ENCODE measurements at regions not wholly inside any gene's neighbourhood (a gene's known extent, or its start where the extent isn't known, plus 50 kb on each side); places are given as distances from the start of the nearest gene placed in this dataset.

DNA sequence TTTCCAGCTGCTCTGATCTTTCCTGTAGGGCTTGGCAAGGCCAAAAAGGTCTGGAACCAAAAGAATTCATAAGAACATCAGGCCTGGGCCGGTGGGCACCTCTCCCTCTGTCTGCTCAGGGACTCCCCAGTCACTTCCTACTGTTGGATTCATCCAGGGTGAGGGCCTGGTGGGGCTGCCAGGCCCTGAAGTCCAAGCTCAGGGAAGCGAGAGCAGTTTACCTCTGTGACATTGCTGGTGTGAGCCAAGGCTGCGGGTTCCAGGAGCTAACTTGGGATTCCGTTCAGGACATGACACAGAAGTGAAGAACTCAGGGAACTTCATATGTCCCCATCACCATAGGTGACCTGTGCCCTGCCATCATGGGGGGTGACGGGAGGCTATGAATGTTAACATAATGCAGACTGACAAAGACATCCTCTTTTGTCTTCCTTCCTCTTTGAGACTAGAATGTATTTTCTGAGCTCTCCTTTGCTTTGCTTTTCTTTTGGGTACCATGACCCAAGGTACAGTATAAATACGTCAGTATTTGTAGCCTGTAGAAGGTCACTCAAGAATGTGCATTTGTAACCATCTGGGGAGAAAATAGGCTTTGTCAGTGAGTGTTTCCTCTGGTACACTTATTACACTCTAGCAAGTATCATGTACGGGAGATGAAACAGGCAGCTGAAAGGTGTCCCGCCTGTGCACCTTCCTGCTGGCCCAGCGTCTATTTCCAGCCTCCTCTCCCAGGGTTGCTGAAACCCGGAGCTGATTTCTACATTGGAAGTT, 130.5 kb upstream of the SLC1A4 start:
- WGBS, result 24% methylated on average over 10 of the region's 10 CpGs
- intact Hi-C loops (cut with DNase I), result loop anchor here in 2 of 4 donors (5.0 kb wide), 2 partner anchors 86 to 106 kb away; no protein-coding TSS in a partner anchor
- peak overlapping the region; percentile 87 for H3K27ac ChIP-seq (ENCODE audit: low read length)
- peak overlapping the region; percentile 45 for H3K4me3 ChIP-seq (ENCODE audit: low read length)
- no peaks in the 10 kb centered on the region for H3K27me3 ChIP-seq (ENCODE audit: control insufficient read depth, insufficient read depth)
- no peaks in the 10 kb centered on the region for H3K9me3 ChIP-seq (ENCODE audit: control insufficient read depth, low read length)
- DNase-seq, result no peak
- ATAC-seq, result peak in 1 of 2 donors; percentile 2
- H3K4me1 ChIP-seq (ENCODE audit: control insufficient read depth, insufficient read depth, low read length), result peaks cover 12% of the 10 kb centered on the region

DNA sequence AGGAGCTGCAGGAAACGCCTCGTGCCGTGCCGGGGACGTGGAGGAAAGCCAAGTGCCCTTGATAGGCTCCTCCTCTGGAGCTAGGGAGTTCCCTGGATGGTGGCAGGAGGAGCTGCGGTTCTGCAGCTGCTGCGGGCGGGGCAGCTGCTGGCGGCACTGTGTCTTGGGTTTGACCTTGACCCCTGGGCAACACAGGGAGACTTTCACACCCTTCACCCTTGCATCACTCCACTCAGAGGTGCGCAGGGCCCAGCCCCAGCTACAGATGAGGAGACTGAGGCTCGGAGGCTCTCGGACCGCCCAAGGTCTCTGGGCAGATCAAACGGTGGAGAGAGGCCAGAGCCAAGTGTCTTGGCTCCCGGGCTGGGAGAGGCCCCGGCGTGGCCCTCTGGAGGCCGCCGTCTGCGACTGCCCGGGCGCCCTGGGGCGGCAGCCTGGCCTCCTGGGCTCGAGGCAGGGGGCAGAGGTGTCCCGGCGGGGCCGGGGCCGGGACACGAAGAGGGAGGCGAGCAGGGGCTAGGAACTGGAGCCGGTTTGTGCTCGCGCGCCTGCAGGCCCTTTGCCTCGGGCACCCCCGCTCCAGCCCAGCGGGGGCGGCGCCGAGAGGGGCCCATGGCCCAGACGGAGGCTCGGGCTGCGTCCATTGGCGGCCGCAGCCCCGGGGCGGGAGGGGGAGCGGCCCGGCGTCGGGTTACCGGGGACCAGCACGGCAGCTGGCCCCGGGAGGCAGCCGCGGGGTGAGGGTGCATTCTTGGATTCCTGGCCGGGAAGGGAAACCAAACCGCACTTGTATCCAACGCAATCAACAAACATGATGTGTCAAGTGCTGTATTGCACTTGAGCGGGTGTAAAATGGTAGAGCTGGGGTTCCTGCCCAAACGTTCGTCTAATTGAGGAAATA, 129.6 kb upstream of the SLC1A4 start:
- Histone ChIP-seq H3K4me3 (ENCODE audit: low read length) (peak overlapping the region; percentile 45), H3K9me3 (ENCODE audit: control insufficient read depth, low read length) (no peaks in the 10 kb centered on the region), H3K27ac (ENCODE audit: low read length) (peak overlapping the region; percentile 87), H3K27me3 (ENCODE audit: control insufficient read depth, insufficient read depth) (no peaks in the 10 kb centered on the region), H3K4me1 (ENCODE audit: control insufficient read depth, insufficient read depth, low read length) (peaks cover 15% of the 10 kb centered on the region)
- intact Hi-C loops (cut with DNase I), result loop anchor here (5.0 to 10.0 kb wide), 5 partner anchors 85 to 335 kb away; partner anchors contain the start of gene AFTPH (in 2 of the 4)
- DNase-seq (peak; percentile 92 to 96 (median 96)), ATAC-seq (peak; percentile 90 to 91)
- WGBS, result 3% methylated on average over 62 of the region's 62 CpGs

DNA sequence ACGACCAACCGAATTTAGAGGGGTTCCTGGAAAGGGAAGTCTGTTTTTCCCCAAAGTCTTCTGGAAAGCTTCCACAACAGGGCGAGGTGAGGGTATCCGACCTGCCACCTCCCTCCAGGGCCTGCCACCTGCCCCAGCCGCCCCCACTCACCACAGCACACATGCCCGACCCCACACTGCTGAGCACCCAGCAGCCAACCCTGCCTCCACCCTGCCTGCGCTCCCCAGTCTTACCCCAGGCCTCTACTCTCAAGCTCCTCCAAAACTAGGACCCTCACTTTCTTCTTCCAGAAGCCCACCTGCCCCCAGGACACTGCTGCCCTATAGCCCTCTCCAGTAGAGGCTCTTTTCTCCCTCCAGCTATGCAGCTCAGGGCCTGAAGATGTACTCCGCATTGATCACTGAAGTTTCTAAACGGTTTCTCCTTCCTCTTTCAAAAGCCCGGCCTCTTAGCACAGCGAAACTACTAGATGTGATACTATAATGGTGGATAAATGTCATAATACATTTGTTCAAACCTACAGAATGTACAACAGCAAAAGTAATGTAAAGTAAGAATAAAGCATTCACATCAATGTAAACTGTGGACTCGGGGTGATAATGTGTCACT, 128.8 kb upstream of the SLC1A4 start:
- Histone ChIP-seq H3K27ac (ENCODE audit: low read length) (peak overlapping the region; percentile 87), H3K9me3 (ENCODE audit: control insufficient read depth, low read length) (no peaks in the 10 kb centered on the region), H3K27me3 (ENCODE audit: control insufficient read depth, insufficient read depth) (no peaks in the 10 kb centered on the region), H3K4me1 (ENCODE audit: control insufficient read depth, insufficient read depth, low read length) (peaks cover 15% of the 10 kb centered on the region), H3K4me3 (ENCODE audit: low read length) (peak overlapping the region; percentile 45)
- DNase-seq (peak in 2 of 3 donors; percentile 56 to 65), ATAC-seq (no peak)
- WGBS, result 74% methylated on average over 12 of the region's 12 CpGs
- intact Hi-C loops (cut with DNase I), result loop anchor here (5.0 to 10.0 kb wide), 4 partner anchors 86 to 336 kb away; partner anchors contain the start of gene AFTPH (in 2 of the 4)

DNA sequence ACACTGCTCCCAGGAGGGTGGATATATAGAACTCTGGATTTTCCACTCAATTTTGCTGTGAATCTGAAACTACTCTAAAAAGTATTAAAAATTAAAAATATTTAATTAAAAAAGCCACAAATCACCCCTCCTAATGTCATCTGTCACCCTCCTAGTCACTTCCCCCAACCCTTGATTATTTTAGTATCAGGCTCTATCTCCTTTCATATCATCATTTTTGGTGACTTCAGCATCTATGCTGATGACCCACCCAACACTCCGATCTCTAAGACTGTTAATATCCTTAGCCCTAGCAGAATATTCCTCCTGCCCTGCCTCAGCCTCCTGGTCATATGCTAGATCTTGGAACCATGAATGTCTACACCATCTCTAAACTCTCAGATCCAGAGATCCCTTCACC, 128.3 kb upstream of the SLC1A4 start:
- ATAC-seq (no peak), DNase-seq (no peak)
- no peak overlapping the region for H3K27ac ChIP-seq (ENCODE audit: low read length)
- H3K27me3 ChIP-seq (ENCODE audit: control insufficient read depth, insufficient read depth), result no peaks in the 10 kb centered on the region
- H3K9me3 ChIP-seq (ENCODE audit: control insufficient read depth, low read length), result no peaks in the 10 kb centered on the region
- no peak overlapping the region for H3K4me3 ChIP-seq (ENCODE audit: low read length)
- intact Hi-C loops (cut with DNase I), result loop anchor here (5.0 to 10.0 kb wide), 4 partner anchors 86 to 336 kb away; partner anchors contain the start of gene AFTPH (in 2 of the 4)
- peaks cover 15% of the 10 kb centered on the region for H3K4me1 ChIP-seq (ENCODE audit: control insufficient read depth, insufficient read depth, low read length)
- 89% methylated on average over 1 of the region's 1 CpG for WGBS

DNA sequence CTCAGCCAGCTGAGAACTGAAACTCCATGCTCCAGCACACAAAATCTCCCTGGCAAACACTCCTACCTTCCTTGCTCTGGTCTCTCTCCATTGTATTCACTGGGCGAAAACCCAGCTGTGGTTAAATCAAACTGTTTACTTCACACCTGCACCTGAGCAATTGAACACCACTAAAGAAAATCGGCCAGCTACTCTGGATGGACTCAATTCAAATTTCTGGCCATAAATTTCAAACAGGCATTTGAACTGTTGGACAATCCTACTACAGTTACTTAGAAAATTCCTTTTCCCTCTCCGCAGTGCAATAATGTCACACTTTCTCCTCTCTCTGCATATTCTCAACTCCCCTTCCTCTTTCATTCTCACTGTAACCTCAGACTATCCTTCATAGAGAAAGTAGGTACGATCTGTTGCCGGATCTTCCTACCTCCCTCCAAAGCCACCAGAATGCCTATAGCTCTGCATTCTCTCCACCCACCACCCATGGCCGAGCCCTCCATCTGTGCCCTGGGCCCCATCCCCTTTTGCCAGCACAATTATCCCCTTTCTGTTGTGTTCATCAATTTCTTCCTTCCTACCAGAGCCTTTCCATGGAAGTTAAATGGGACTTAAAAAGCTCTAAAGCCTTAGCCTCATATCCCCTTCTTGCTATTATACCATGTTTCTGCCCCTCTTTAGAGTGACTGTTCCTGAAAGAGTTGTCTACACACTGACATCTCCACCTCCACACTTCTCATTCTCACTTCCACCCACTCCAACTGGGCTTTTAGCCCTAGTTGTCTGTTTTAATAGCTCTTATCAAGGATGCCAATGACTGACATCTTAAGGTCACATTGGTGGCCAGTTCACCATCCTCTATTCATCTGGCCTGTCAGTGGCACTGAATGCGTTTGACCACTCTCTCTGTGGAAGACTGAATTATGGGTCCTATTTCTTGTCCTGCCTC, 127.5 kb upstream of the SLC1A4 start:
- Histone ChIP-seq H3K4me1 (ENCODE audit: control insufficient read depth, insufficient read depth, low read length) (peaks cover 15% of the 10 kb centered on the region), H3K9me3 (ENCODE audit: control insufficient read depth, low read length) (no peaks in the 10 kb centered on the region), H3K27me3 (ENCODE audit: control insufficient read depth, insufficient read depth) (no peaks in the 10 kb centered on the region), H3K27ac (ENCODE audit: low read length) (no peak overlapping the region), H3K4me3 (ENCODE audit: low read length) (no peak overlapping the region)
- 90% methylated on average over 7 of the region's 7 CpGs for WGBS
- intact Hi-C loops (cut with DNase I), result loop anchor here (5.0 to 10.0 kb wide), 4 partner anchors 87 to 337 kb away; partner anchors contain the start of gene AFTPH (in 2 of the 4)
- no peak for ATAC-seq
- no peak for DNase-seq

DNA sequence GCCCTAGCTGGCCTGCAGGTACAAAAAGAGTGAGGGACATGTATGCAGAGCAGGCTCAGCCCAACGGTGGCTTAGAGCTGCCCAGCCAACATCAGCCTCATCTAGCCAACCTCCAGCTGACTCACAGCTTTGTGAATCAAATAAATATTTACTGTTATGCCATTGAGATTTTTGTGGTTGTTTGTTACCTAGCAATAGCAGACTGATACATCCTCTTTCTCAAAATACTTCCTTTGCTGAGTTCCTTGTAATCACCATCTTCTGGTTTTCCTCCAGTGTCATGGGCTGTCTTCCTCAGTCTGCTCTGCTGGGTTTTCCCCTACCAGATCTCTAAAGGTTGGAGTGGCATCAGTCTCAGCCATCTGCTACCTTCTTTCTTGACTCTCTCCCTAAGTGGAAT, 126.6 kb upstream of the SLC1A4 start:
- Histone ChIP-seq H3K27me3 (ENCODE audit: control insufficient read depth, insufficient read depth) (no peaks in the 10 kb centered on the region), H3K9me3 (ENCODE audit: control insufficient read depth, low read length) (no peaks in the 10 kb centered on the region), H3K4me3 (ENCODE audit: low read length) (no peak overlapping the region), H3K27ac (ENCODE audit: low read length) (no peak overlapping the region), H3K4me1 (ENCODE audit: control insufficient read depth, insufficient read depth, low read length) (peaks cover 13% of the 10 kb centered on the region)
- DNase-seq (no peak), ATAC-seq (no peak)
- intact Hi-C loops (cut with DNase I), result loop anchor here (5.0 to 10.0 kb wide), 4 partner anchors 88 to 338 kb away; partner anchors contain the start of gene AFTPH (in 2 of the 4)
- WGBS, result 74% methylated on average over 1 of the region's 1 CpG

DNA sequence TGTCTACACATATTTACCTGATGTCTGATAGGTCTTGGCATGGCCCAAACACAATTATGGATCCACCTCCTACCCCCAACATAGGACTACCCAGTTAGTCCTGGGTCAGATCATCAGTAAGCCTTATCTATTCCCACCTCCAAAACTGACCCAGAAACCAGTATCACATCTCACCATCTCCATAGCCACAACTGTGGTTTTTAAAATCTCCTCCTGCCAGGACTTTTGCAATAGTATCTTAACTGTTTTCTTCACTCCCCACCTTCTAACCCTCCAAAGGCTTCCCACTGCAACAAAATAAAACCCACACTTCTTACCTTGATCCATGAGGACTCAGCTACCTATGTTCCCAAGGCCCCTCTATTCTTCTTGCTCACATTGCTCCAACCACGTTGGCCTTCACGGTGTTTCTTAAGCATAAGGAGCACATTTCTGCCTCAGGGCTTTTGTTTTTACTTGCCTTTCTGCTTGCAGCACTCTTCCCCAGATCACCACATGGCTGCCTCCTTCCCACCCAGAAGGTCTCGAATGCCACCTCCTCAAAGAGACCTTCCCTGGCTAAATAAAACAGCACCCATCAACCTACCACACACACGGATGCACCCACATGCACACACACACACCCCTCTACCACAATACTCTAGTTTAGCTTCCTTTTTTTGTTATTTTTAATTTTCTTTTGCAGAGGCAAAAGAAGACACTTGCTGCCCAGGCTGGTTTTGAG, 125.9 kb upstream of the SLC1A4 start:
- ATAC-seq (no peak), DNase-seq (no peak)
- WGBS, result 89% methylated on average over 4 of the region's 4 CpGs
- Histone ChIP-seq H3K27me3 (ENCODE audit: control insufficient read depth, insufficient read depth) (no peaks in the 10 kb centered on the region), H3K4me3 (ENCODE audit: low read length) (no peak overlapping the region), H3K27ac (ENCODE audit: low read length) (no peak overlapping the region), H3K4me1 (ENCODE audit: control insufficient read depth, insufficient read depth, low read length) (peaks cover 8% of the 10 kb centered on the region), H3K9me3 (ENCODE audit: control insufficient read depth, low read length) (no peaks in the 10 kb centered on the region)
- intact Hi-C loops (cut with DNase I), result loop anchor here (5.0 to 10.0 kb wide), 4 partner anchors 88 to 338 kb away; partner anchors contain the start of gene AFTPH (in 2 of the 4)

DNA sequence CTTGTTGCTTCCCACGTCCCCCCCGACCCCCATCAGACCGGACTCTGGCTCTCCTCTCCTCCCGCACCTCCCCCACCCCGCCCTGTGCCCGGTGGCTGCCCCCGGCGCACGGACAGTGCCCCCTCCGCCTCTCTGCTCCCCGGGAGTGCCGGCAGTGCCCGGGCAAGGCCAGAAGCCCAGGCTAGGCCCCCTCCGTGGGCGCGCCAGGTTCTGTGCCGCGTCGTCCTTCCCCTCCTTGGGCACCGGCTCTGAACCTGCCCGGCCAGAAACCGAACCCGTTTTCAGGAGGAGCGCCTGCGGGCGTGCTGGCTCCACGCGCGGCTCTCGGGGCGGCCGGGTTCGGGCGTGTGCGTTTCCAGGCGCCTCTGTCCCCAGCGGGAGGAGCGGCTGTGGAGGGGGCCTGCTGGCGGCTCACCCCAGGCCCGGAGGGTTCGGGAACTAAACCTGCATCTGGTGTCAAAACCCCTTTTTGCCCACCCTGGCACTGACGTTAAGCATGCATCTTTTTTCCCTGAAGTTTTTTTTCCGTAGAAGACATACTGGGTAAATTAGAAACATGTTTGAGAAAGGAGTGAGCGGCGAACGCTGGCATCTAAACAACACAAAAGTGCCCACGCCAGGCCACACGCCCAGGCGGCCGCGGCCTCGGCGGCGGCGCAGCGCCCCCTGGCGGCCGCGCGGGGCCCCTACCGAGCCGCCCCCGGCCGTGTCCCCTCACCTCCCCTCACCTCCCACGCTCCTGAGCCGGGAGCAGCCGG, 123.9 kb upstream of the SLC1A4 start:
- DNase-seq (peak; percentile 67 to 89 (median 85)), ATAC-seq (peak; percentile 84 to 88)
- WGBS, result under 1% methylated on average over 67 of the region's 67 CpGs
- peaks cover 3% of the 10 kb centered on the region for H3K4me1 ChIP-seq (ENCODE audit: control insufficient read depth, insufficient read depth, low read length)
- no peaks in the 10 kb centered on the region for H3K27me3 ChIP-seq (ENCODE audit: control insufficient read depth, insufficient read depth)
- H3K4me3 ChIP-seq (ENCODE audit: low read length), result peak overlapping the region; percentile 63
- peak overlapping the region; percentile 92 for H3K27ac ChIP-seq (ENCODE audit: low read length)
- no peaks in the 10 kb centered on the region for H3K9me3 ChIP-seq (ENCODE audit: control insufficient read depth, low read length)
- intact Hi-C loops (cut with DNase I), result loop anchor here (2.0 to 10.0 kb wide), 7 partner anchors 90 to 340 kb away; partner anchors contain the start of gene AFTPH (in 2 of the 4)

Measured in right cardiac atrium (tissue), 5 donors.